Esophagus muscularis mucosa (tissue), 4 donors: ENCODE measurements at regions not wholly inside any gene's neighbourhood (a gene's known extent, or its start where the extent isn't known, plus 50 kb on each side); places are given as distances from the start of the nearest gene placed in this dataset.

ENCODE experiments used
- DNase-seq: peaks from one replicate; pipeline ENCODE4 v3.0.0-alpha.2; 2017; ENCODE audit errors: extremely low spot score
- H3K27ac ChIP-seq, 4 donors: fragments of 200-600 bp; sonication (generic); replicated peaks in 1 of 4; 1 replicate in 3 of 4; 2 replicates in 1 of 4; pipeline ENCODE4 v1.5.1; 2016 to 2019; ENCODE audit warnings: mild to moderate bottlenecking in 1 of 4
- H3K27me3 ChIP-seq, 4 donors: fragments of 200-600 bp; sonication (generic); one replicate each; pipeline versions ENCODE4 v1.5.1 to v1.6.0; 2016 to 2019
- H3K36me3 ChIP-seq, 4 donors: fragments of 200-600 bp; sonication (generic); one replicate each; pipeline ENCODE4 v1.5.1; 2016 to 2019
- H3K4me1 ChIP-seq, 4 donors: fragments of 200-600 bp; sonication (generic); one replicate each; pipeline ENCODE4 v1.5.1; 2016 to 2019
- H3K4me3 ChIP-seq, 4 donors: fragments of 200-600 bp; sonication (generic); 1 replicate in 2 of 4; 2 replicates in 2 of 4; pipeline ENCODE4 v1.5.1; 2016 to 2019; ENCODE audit warnings: mild to moderate bottlenecking in 4 of 4, moderate library complexity in 1 of 4
- H3K9me3 ChIP-seq, 4 donors: fragments of 200-600 bp; sonication (generic); 1 replicate in 3 of 4; 2 replicates in 1 of 4; pipeline ENCODE4 v1.5.1; 2016 to 2019
- EP300 ChIP-seq: sonication (generic); formaldehyde crosslinking; IDR thresholded peaks from one replicate; pipeline ENCODE4 v1.6.1; 2017; ENCODE audit warnings: antibody characterized with exemption
- POLR2A ChIP-seq: fragments of 450-650 bp; IDR thresholded peaks from one replicate; pipeline ENCODE4 v1.6.1; 2017; ENCODE audit warnings: antibody characterized with exemption, moderate library complexity, mild to moderate bottlenecking, low read depth
- POLR2AphosphoS5 ChIP-seq, 2 donors: sonication (generic); formaldehyde crosslinking; IDR thresholded peaks; one replicate each; pipeline ENCODE4 v1.6.1; 2017; ENCODE audit warnings: antibody characterized with exemption in 2 of 2
- WGBS: methylation state at CpG from one replicate; pipeline ENCODE4 v1.1.5; 2018; 5-methylcytosine and 5-hydroxymethylcytosine counted together
- intact Hi-C: fragments of 100-400 bp; cut with DNase I; formaldehyde crosslinking; loops from one replicate; pipeline ENCODE4 v1.15.1; 2023
- TF ChIP-seq, protein P1 (sequence below), 3 experiments: fragments of 200-600 bp in 2 of 3; fragments of 450-650 bp in 1 of 3; sonication (generic) in 2 of 3; IDR thresholded peaks; one replicate each; pipeline ENCODE4 v1.5.1; 2017 to 2019; ENCODE audit warnings: antibody characterized with exemption in 3 of 3, mild to moderate bottlenecking in 2 of 3, moderate library complexity in 1 of 3

DNA sequence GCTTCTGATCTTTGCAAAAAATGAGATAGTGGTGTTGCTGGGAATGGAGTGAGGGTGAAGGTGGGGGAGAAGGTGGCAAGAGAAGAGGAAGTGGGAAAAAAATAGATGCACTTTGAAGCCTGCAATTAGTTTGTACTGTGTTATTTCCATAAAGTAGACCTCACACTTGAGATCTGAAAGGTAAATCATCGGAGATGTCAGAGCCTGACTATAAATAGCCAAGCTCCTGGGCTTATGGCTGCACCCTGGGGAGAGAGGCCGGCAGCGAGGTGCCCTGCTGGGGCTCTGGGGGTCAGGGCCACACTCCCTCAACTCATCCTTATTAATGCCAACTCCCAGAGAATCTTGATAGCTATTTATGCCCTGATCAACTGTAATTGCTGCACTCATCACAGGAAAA, 134.4 kb downstream of the NXPE2 start:
- Histone ChIP-seq H3K27me3 (peaks cover 0 to 17% (median 0%) of the 10 kb centered on the region in 4 donors), H3K4me3 (no peak overlapping the region), H3K36me3 (no peaks in the 10 kb centered on the region), H3K4me1 (no peaks in the 10 kb centered on the region), H3K27ac (no peak overlapping the region), H3K9me3 (no peaks in the 10 kb centered on the region)
- intact Hi-C loops: no loop called here
- no peak for DNase-seq
- TF ChIP-seq POLR2A: no peak
- TF ChIP-seq, protein P1, sequence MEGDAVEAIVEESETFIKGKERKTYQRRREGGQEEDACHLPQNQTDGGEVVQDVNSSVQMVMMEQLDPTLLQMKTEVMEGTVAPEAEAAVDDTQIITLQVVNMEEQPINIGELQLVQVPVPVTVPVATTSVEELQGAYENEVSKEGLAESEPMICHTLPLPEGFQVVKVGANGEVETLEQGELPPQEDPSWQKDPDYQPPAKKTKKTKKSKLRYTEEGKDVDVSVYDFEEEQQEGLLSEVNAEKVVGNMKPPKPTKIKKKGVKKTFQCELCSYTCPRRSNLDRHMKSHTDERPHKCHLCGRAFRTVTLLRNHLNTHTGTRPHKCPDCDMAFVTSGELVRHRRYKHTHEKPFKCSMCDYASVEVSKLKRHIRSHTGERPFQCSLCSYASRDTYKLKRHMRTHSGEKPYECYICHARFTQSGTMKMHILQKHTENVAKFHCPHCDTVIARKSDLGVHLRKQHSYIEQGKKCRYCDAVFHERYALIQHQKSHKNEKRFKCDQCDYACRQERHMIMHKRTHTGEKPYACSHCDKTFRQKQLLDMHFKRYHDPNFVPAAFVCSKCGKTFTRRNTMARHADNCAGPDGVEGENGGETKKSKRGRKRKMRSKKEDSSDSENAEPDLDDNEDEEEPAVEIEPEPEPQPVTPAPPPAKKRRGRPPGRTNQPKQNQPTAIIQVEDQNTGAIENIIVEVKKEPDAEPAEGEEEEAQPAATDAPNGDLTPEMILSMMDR (IDR thresholded peaks at IDR 0.05): no peak
- no peak for TF ChIP-seq EP300
- TF ChIP-seq POLR2AphosphoS5 (IDR thresholded peaks at IDR 0.05): no peak
- WGBS: 56% methylated on average over 3 of the region's 3 CpGs

DNA sequence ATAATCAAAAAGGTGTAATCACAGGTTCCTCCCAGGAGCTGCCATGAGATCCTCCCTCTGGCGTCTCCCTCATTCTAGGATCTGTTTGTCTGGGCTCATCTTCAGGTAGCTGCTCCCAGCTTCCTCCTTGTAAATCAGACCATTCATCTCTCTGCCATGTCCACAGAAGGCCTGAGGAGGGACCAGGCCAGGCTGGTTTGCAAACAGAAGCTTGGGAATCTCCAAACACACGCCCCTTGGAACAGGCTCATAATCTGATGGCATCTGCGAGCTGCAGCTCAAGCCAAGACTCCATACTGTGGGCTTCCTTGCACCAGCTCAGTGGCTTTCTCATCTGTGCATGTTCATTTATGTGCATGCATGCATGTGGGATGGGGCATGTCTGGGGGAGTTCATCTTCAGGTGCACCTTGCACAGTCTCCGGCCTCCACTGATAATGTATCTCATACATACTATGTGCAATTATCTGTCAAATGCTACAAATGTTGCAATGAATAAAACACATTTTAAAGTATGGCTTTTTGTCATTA, 134.9 kb downstream of the NXPE2 start:
- Histone ChIP-seq H3K27me3 (peaks cover 0 to 21% (median 0%) of the 10 kb centered on the region in 4 donors), H3K9me3 (no peaks in the 10 kb centered on the region), H3K4me3 (no peak overlapping the region), H3K27ac (no peak overlapping the region), H3K36me3 (no peaks in the 10 kb centered on the region), H3K4me1 (no peaks in the 10 kb centered on the region)
- DNase-seq: no peak
- intact Hi-C loops: no loop called here
- 80% methylated on average over 3 of the region's 4 CpGs for WGBS
- TF ChIP-seq, protein P1 (IDR thresholded peaks at IDR 0.05): no peak
- TF ChIP-seq POLR2AphosphoS5 (IDR thresholded peaks at IDR 0.05) (no peak), POLR2A (no peak)

DNA sequence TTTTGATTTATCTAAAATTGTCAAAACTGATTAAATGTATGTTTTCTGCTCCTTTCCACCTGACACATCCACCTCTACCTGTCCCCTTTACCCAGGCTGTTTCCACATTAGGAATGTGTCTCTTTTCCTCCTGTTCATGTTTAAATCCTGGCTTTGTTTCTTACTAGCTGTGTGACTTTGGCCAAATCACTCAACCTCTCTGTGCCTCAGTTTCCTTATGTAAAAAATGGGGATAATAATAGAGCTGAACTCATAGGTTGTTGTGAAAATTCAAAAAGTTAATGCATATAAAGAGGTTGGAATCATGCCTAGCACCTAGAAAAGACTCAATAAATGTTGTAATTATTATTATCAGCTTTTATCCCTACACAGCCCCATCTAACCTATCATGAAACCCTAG, 136.8 kb downstream of the NXPE2 start:
- Histone ChIP-seq H3K27me3 (peaks cover 0 to 21% (median 0%) of the 10 kb centered on the region in 4 donors), H3K9me3 (no peaks in the 10 kb centered on the region), H3K36me3 (no peaks in the 10 kb centered on the region), H3K27ac (no peak overlapping the region), H3K4me3 (no peak overlapping the region), H3K4me1 (no peaks in the 10 kb centered on the region)
- DNase-seq: no peak
- intact Hi-C loops: no loop called here
- no peak for TF ChIP-seq EP300
- TF ChIP-seq, protein P1 (IDR thresholded peaks at IDR 0.05): no peak
- no peak for TF ChIP-seq POLR2AphosphoS5 (IDR thresholded peaks at IDR 0.05)
- no peak for TF ChIP-seq POLR2A

DNA sequence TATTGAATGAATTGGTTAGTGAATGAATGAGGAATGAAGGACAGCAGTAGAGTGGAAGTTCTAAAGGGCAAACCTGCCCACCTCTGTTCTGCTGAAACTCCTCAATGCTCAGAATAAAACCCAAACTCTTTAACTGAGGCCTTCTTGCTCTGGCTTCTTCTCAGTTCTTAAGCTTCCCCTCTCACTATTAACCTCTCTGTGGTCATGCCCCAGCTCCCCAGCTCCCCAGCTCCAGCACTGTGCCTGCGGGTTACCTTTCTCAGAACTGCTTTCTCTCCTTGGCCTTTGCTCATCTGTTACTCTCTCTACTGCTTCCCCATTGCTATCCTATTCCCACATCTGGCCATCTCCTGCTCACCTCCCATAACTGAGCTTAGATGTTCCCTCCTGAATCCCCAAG, 137.4 kb downstream of the NXPE2 start:
- whole genome bisulfite sequencing: 82% methylated on average over 1 of the region's 1 CpG
- no peak overlapping the region for H3K4me3 ChIP-seq
- TF ChIP-seq, protein P1 (IDR thresholded peaks at IDR 0.05): no peak
- no peak for TF ChIP-seq EP300
- no peak for TF ChIP-seq POLR2AphosphoS5 (IDR thresholded peaks at IDR 0.05)
- TF ChIP-seq POLR2A: no peak
- no peak overlapping the region for H3K27ac ChIP-seq
- H3K27me3 ChIP-seq: peaks cover 0 to 21% (median 0%) of the 10 kb centered on the region in 4 donors
- no peak for DNase-seq
- intact Hi-C loops: no loop called here
- H3K9me3 ChIP-seq: no peaks in the 10 kb centered on the region
- H3K36me3 ChIP-seq: no peaks in the 10 kb centered on the region
- H3K4me1 ChIP-seq: no peaks in the 10 kb centered on the region

DNA sequence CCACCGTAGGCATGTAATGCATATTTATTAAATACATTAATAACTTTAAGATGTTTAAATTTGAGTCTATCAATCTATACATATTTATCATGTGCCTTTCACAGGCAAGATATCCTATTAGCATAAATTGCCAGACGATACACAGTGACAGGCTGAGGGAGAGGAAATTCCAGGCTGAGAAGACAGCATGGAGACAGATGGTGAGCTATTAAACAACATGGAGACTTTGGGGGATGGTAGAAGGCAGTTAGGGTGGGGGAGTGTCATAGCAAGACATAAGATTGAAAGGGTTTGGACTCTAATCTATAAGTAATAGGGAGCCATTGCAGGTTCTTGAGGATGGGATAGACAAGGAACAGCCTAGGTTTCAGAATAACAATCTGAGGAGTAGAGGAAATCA, 138.5 kb downstream of the NXPE2 start:
- Histone ChIP-seq H3K4me3 (no peak overlapping the region), H3K4me1 (no peaks in the 10 kb centered on the region), H3K36me3 (no peaks in the 10 kb centered on the region), H3K27me3 (peaks cover 0 to 23% (median 0%) of the 10 kb centered on the region in 4 donors), H3K27ac (no peak overlapping the region), H3K9me3 (no peaks in the 10 kb centered on the region)
- WGBS: 76% methylated on average over 2 of the region's 2 CpGs
- intact Hi-C loops: no loop called here
- TF ChIP-seq POLR2A (no peak), POLR2AphosphoS5 (IDR thresholded peaks at IDR 0.05) (no peak), EP300 (no peak)
- TF ChIP-seq, protein P1 (IDR thresholded peaks at IDR 0.05): no peak
- DNase-seq: no peak
